A549 (cell line): ENCODE measurements at regions not wholly inside any gene's neighbourhood (a gene's known extent, or its start where the extent isn't known, plus 50 kb on each side); places are given as distances from the start of the nearest gene placed in this dataset.

ENCODE experiments used
- ATAC-seq, 2 experiments: fragments of 200-7000 bp in 1 of 2; fragments of >200 bp in 1 of 2; cut with Nextera tagmentation in 1 of 2; cut with Tn5 transposase in 1 of 2; 3 replicates each; pipeline versions ENCODE4 v1.8.0 to v1.9.1; 2018 to 2020; ENCODE audit warnings: mild to moderate bottlenecking in 1 of 2, moderate library complexity in 1 of 2
- CTCF ChIA-PET: fragments of 300-600 bp; sonication (Branson Sonifier 250); formaldehyde crosslinking; extraction: SDS; loops from one replicate; lab custom pipeline; 2021; ENCODE audit warnings: antibody characterized with exemption, inconsistent platforms; lab: Yijun Ruan, JAX
- POLR2A ChIA-PET: fragments of 350-600 bp; formaldehyde crosslinking; extraction: SDS; loops from one replicate; lab custom pipeline; 2021; ENCODE audit warnings: antibody characterized with exemption, inconsistent platforms; lab: Yijun Ruan, JAX
- DNase-seq, 2 experiments: peaks; one replicate each; pipeline versions ENCODE4 v3.0.0 to v3.0.0-alpha.2; 2011 to 2016; ENCODE audit warnings: low read depth in 1 of 2, low spot score in 1 of 2
- FAIRE-seq: peaks from 2 replicates; lab custom pipeline; 2011; peaks lifted over from hg19 to GRCh38; lab: Jason Lieb, UNC
- H3K27ac ChIP-seq, 2 experiments: fragments of >200 bp; sonication (Bioruptor Twin); formaldehyde crosslinking; 3 replicates each; pipeline ENCODE4 v1.5.1; 2016 to 2017
- H3K4me1 ChIP-seq: fragments of >200 bp; sonication (Bioruptor Twin); formaldehyde crosslinking; 3 replicates; pipeline ENCODE4 v1.6.1; 2016
- H3K4me2 ChIP-seq: fragments of >200 bp; sonication (Bioruptor Twin); formaldehyde crosslinking; 3 replicates; pipeline ENCODE4 v1.6.1; 2016
- H3K4me3 ChIP-seq: fragments of >200 bp; sonication (Bioruptor Twin); formaldehyde crosslinking; 3 replicates; pipeline ENCODE4 v1.5.1; 2016
- H3K9me3 ChIP-seq: fragments of >200 bp; sonication (Bioruptor Twin); formaldehyde crosslinking; 3 replicates; pipeline ENCODE4 v1.6.1; 2016
- BCL3 ChIP-seq: fragments of >200 bp; sonication (Bioruptor Twin); formaldehyde crosslinking; IDR thresholded peaks from 3 replicates; pipeline ENCODE4 v1.6.1; 2016
- CBX8 ChIP-seq: fragments of 200-600 bp; sonication (generic); IDR thresholded peaks from 2 replicates; pipeline ENCODE4 v1.6.1; 2016
- CTCF ChIP-seq: fragments of >200 bp; sonication (Bioruptor Twin); formaldehyde crosslinking; IDR thresholded peaks from 3 replicates; pipeline ENCODE4 v1.5.1; 2016
- E2F6 ChIP-seq: IDR thresholded peaks from 2 replicates; pipeline ENCODE4 v1.6.1; 2012; ENCODE audit warnings: low read depth, borderline replicate concordance
- EHF ChIP-seq: fragments of 250-450 bp; sonication (Bioruptor Pico); IDR thresholded peaks from 2 replicates; pipeline ENCODE4 v1.5.0; 2020; ENCODE audit warnings: mild to moderate bottlenecking
- EP300 ChIP-seq, 2 experiments: fragments of >200 bp; sonication (Bioruptor Twin); formaldehyde crosslinking; IDR thresholded peaks; 2 replicates in 1 of 2; 3 replicates in 1 of 2; pipeline ENCODE4 v1.6.1; 2016 to 2017
- FOSL2 ChIP-seq, 2 experiments: fragments of 450-650 bp in 1 of 2; fragments of >200 bp in 1 of 2; sonication (Bioruptor Twin) in 1 of 2; formaldehyde crosslinking; IDR thresholded peaks; 2 replicates each; pipeline versions ENCODE4 v1.5.0 to v1.6.1; 2016 to 2020; ENCODE audit warnings: mild to moderate bottlenecking in 1 of 2, moderate library complexity in 1 of 2
- FOXS1 ChIP-seq: fragments of 250-450 bp; sonication (Bioruptor Pico); IDR thresholded peaks from 2 replicates; pipeline ENCODE4 v1.5.0; 2020; ENCODE audit warnings: mild to moderate bottlenecking, moderate library complexity
- GATA3 ChIP-seq: IDR thresholded peaks from 2 replicates; pipeline ENCODE4 v1.6.1; 2012; ENCODE audit warnings: borderline replicate concordance
- HDAC2 ChIP-seq: fragments of 200-600 bp; sonication (generic); IDR thresholded peaks from 2 replicates; pipeline ENCODE4 v1.6.1; 2016
- HOXA7 ChIP-seq: fragments of 250-450 bp; sonication (Bioruptor Pico); IDR thresholded peaks from 2 replicates; pipeline ENCODE4 v1.5.0; 2020; ENCODE audit warnings: mild to moderate bottlenecking, moderate library complexity
- HOXB5 ChIP-seq: fragments of 250-450 bp; sonication (Bioruptor Pico); IDR thresholded peaks from 2 replicates; pipeline ENCODE4 v1.5.0; 2020; ENCODE audit warnings: mild to moderate bottlenecking, moderate library complexity
- JUN ChIP-seq, 2 experiments: fragments of >200 bp; sonication (Bioruptor Twin); formaldehyde crosslinking; IDR thresholded peaks; 2 replicates in 1 of 2; 3 replicates in 1 of 2; pipeline ENCODE4 v1.6.1; 2016 to 2017
- JUNB ChIP-seq: fragments of >200 bp; sonication (Bioruptor Twin); formaldehyde crosslinking; IDR thresholded peaks from 2 replicates; pipeline ENCODE4 v1.6.1; 2016
- KDM1A ChIP-seq: fragments of 200-600 bp; sonication (generic); IDR thresholded peaks from 2 replicates; pipeline ENCODE4 v1.6.1; 2016; ENCODE audit warnings: low read depth, mild to moderate bottlenecking
- MAX ChIP-seq: IDR thresholded peaks from 2 replicates; pipeline ENCODE4 v1.6.1; 2012
- MAZ ChIP-seq: fragments of 150-350 bp; IDR thresholded peaks from 2 replicates; pipeline ENCODE4 v1.6.1; 2014; ENCODE audit warnings: antibody characterized with exemption, low read depth, low read length, borderline replicate concordance
- MYC ChIP-seq: IDR thresholded peaks from 2 replicates; pipeline ENCODE4 v1.6.1; 2012; ENCODE audit warnings: mild to moderate bottlenecking, inconsistent platforms, low read length, improper control_type of control experiment, borderline replicate concordance
- NPAS2 ChIP-seq: fragments of 250-450 bp; sonication (Bioruptor Pico); IDR thresholded peaks from 2 replicates; pipeline ENCODE4 v1.8.0; 2022; ENCODE audit warnings: mild to moderate bottlenecking, moderate library complexity, borderline replicate concordance
- POLR2A ChIP-seq: IDR thresholded peaks from 2 replicates; pipeline ENCODE4 v1.6.1; 2012; ENCODE audit warnings: mild to moderate bottlenecking, low read length
- RAD21 ChIP-seq, 2 experiments: fragments of >200 bp in 1 of 2; sonication (Bioruptor Twin) in 1 of 2; formaldehyde crosslinking in 1 of 2; IDR thresholded peaks in 1 of 2; conservative IDR thresholded peaks in 1 of 2; 2 replicates in 1 of 2; 3 replicates in 1 of 2; pipeline ENCODE4 v1.6.1; 2012 to 2018; ENCODE audit warnings: inconsistent platforms in 1 of 2
- RARB ChIP-seq: fragments of 250-450 bp; sonication (Bioruptor Pico); IDR thresholded peaks from 2 replicates; pipeline ENCODE4 v1.8.0; 2021; ENCODE audit warnings: mild to moderate bottlenecking, moderate library complexity
- RFX5 ChIP-seq: fragments of 450-650 bp; IDR thresholded peaks from 2 replicates; pipeline ENCODE4 v1.7.1; 2014; ENCODE audit warnings: antibody characterized with exemption, mild to moderate bottlenecking, moderate library complexity
- RNF2 ChIP-seq: fragments of 200-600 bp; sonication (generic); IDR thresholded peaks from 2 replicates; pipeline ENCODE4 v1.6.1; 2016; ENCODE audit warnings: low read depth, mild to moderate bottlenecking, antibody characterized with exemption, moderate library complexity, borderline replicate concordance
- SMC3 ChIP-seq: fragments of >200 bp; sonication (Bioruptor Twin); formaldehyde crosslinking; IDR thresholded peaks from 3 replicates; pipeline ENCODE4 v1.6.1; 2018; ENCODE audit warnings: inconsistent platforms
- TFCP2L1 ChIP-seq: fragments of 250-450 bp; sonication (Bioruptor Pico); IDR thresholded peaks from 2 replicates; pipeline ENCODE4 v1.5.0; 2021; ENCODE audit warnings: mild to moderate bottlenecking
- WGBS: methylation state at CpG from one replicate; pipeline ENCODE4 v1.1.6; 2017; ENCODE audit errors: missing lambda C conversion rate; 5-methylcytosine and 5-hydroxymethylcytosine counted together

GRCh38 chr2:220915092-220915623 lies 656.9 kb downstream of the EPHA4 start:
- 0% methylated on average over 2 of the region's 2 CpGs for WGBS
- H3K4me2 ChIP-seq = no peak overlapping the region
- CTCF ChIA-PET = no interaction called here
- TF ChIP-seq RARB (CRISPR knock-in tag) = no peak
- no peak for TF ChIP-seq JUN (IDR thresholded peaks at IDR 0.05)
- no peak for TF ChIP-seq FOXS1 (CRISPR knock-in tag)
- TF ChIP-seq HOXB5 (CRISPR knock-in tag) = no peak
- no peak for TF ChIP-seq KDM1A
- TF ChIP-seq SMC3 = no peak
- no peak for TF ChIP-seq JUNB
- TF ChIP-seq NPAS2 (CRISPR knock-in tag) = no peak
- no peak for TF ChIP-seq EHF (CRISPR knock-in tag)
- no peak for TF ChIP-seq CBX8
- TF ChIP-seq TFCP2L1 (CRISPR knock-in tag) = no peak
- TF ChIP-seq MAZ = no peak
- TF ChIP-seq E2F6 = no peak
- no peak for TF ChIP-seq POLR2A
- H3K9me3 ChIP-seq = no peaks in the 10 kb centered on the region
- POLR2A ChIA-PET = no interaction called here
- DNase-seq = no peak
- no peak overlapping the region for H3K4me3 ChIP-seq
- H3K27ac ChIP-seq = no peak overlapping the region
- H3K4me1 ChIP-seq = no peaks in the 10 kb centered on the region
- ATAC-seq = no peak
- no peak for FAIRE-seq

- no peak overlapping the region for H3K4me2 ChIP-seq
- H3K27ac ChIP-seq = no peak overlapping the region
- TF ChIP-seq MAX = no peak
- TF ChIP-seq NPAS2 (CRISPR knock-in tag) = no peak
- no peak for TF ChIP-seq EP300 (IDR thresholded peaks at IDR 0.05)
- no peak for TF ChIP-seq EHF (CRISPR knock-in tag)
- TF ChIP-seq RFX5 = no peak
- no peak for TF ChIP-seq RAD21 (conservative IDR thresholded peaks at IDR 0.05 in 1 of 2, IDR thresholded peaks at IDR 0.05 in 1 of 2)
- no peak for TF ChIP-seq GATA3
- no peak for TF ChIP-seq HDAC2
- no peak for TF ChIP-seq FOSL2 (IDR thresholded peaks at IDR 0.05)
- TF ChIP-seq FOSL2 (CRISPR knock-in tag; IDR thresholded peaks at IDR 0.05) = no peak
- TF ChIP-seq CBX8 = no peak
- TF ChIP-seq TFCP2L1 (CRISPR knock-in tag) = no peak
- no peak for TF ChIP-seq FOXS1 (CRISPR knock-in tag)
- TF ChIP-seq CTCF = no peak
- TF ChIP-seq HOXA7 (CRISPR knock-in tag) = no peak
- TF ChIP-seq MYC = no peak
- TF ChIP-seq RNF2 = no peak
- no peak for TF ChIP-seq BCL3
- no peaks in the 10 kb centered on the region for H3K4me1 ChIP-seq
- H3K9me3 ChIP-seq = no peaks in the 10 kb centered on the region
- H3K4me3 ChIP-seq = no peak overlapping the region
- CTCF ChIA-PET = no interaction called here
- no peak for FAIRE-seq
- WGBS = 12% methylated on average over 4 of the region's 4 CpGs
- no peak for ATAC-seq
- DNase-seq = no peak
- POLR2A ChIA-PET = no interaction called here
These were observed 655.2 kb downstream of the EPHA4 start for GRCh38 chr2:220916931-220917330.
